HAP-1 (cell line): ENCODE measurements at regions not wholly inside any gene's neighbourhood (a gene's known extent, or its start where the extent isn't known, plus 50 kb on each side); places are given as distances from the start of the nearest gene placed in this dataset.
A peak's percentile ranks its signal among the peaks of the same experiment; 100 is the strongest.
"Not testable (repeated sequence)": the region's sequence is repeated elsewhere in the genome, so short reads cannot be mapped to it uniquely, and the experiment has no call there.

Experiments used
- DNase-seq, 2 experiments: peaks; one replicate each; pipeline ENCODE4 v3.0.0-alpha.2; 2016 to 2020; ENCODE audit warnings: low spot score in 2 of 2
- H3K27me3 ChIP-seq: fragments of 250-450 bp; sonication (Bioruptor Pico); 2 replicates; pipeline ENCODE4 v1.5.1; 2020; ENCODE audit warnings: low read depth, mild to moderate bottlenecking, moderate library complexity
- H3K36me3 ChIP-seq: fragments of 250-450 bp; sonication (Bioruptor Pico); replicated peaks from 2 replicates; pipeline ENCODE4 v1.5.1; 2020; ENCODE audit warnings: mild to moderate bottlenecking
- H3K4me1 ChIP-seq: fragments of 250-450 bp; sonication (Bioruptor Pico); 2 replicates; pipeline ENCODE4 v1.5.1; 2020; ENCODE audit warnings: mild to moderate bottlenecking
- H3K4me3 ChIP-seq: fragments of 250-450 bp; sonication (Bioruptor Pico); 2 replicates; pipeline ENCODE4 v1.5.1; 2020; ENCODE audit warnings: mild to moderate bottlenecking, moderate library complexity
- H3K9me3 ChIP-seq: fragments of 250-450 bp; sonication (Bioruptor Pico); 2 replicates; pipeline ENCODE4 v1.5.1; 2020; ENCODE audit warnings: mild to moderate bottlenecking, moderate library complexity
- in situ Hi-C: fragments of 300-500 bp; cut with MboI; formaldehyde crosslinking; loops from 3 replicates; pipeline ENCODE4 v1.14.3; 2020; ENCODE audit warnings: low sequenced_read_pairs, inconsistent platforms, mixed read lengths

DNA sequence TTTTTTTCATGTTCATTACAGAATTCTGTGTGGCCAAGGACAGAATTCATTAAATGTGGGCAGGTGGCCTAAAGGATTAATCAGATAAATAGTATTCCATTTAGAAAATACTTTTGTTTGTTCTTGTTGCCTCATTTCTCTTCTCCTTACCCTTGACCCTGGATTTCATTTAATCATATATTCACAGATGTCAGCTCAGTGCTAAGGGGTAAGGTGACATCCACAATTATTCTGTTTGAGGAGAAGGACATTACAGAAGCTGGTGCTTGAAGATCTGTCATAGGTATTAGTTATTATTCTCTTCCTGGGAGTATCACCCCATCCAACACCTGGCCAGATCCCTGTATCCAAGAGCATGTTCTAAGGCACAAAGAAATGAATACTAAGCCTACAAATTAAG is 961.1 kb downstream of the XPNPEP1 start:
- no peak overlapping the region for H3K4me3 ChIP-seq
- H3K4me1 ChIP-seq = no peaks in the 10 kb centered on the region
- no peaks in the 10 kb centered on the region for H3K9me3 ChIP-seq
- H3K36me3 ChIP-seq = no peaks in the 10 kb centered on the region
- no peak for DNase-seq
- H3K27me3 ChIP-seq = no peaks in the 10 kb centered on the region
- in situ Hi-C loops = no loop called here

DNA sequence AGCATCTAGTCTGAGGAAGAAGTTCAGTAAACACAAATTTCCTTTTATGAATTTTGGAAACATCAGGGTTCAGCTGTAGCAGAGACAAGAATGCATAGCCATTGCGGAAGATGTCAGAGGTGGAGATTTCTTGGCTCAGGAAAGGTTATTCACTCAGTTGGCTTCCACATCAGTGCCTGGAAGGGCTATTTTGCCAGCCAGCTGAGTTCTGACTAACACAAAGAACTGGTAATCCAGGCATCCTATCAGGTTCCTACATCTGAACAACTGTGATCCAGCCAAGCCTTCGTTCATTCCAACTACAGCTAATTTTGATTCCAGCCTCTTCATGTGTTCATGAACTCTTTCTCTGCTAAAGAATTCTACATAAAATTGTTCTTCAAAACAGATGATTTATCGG is 965.6 kb downstream of the XPNPEP1 start:
- in situ Hi-C loops = no loop called here
- no peaks in the 10 kb centered on the region for H3K9me3 ChIP-seq
- DNase-seq = no peak
- no peaks in the 10 kb centered on the region for H3K4me1 ChIP-seq
- H3K4me3 ChIP-seq = no peak overlapping the region
- H3K27me3 ChIP-seq = no peaks in the 10 kb centered on the region
- H3K36me3 ChIP-seq = no peaks in the 10 kb centered on the region

DNA sequence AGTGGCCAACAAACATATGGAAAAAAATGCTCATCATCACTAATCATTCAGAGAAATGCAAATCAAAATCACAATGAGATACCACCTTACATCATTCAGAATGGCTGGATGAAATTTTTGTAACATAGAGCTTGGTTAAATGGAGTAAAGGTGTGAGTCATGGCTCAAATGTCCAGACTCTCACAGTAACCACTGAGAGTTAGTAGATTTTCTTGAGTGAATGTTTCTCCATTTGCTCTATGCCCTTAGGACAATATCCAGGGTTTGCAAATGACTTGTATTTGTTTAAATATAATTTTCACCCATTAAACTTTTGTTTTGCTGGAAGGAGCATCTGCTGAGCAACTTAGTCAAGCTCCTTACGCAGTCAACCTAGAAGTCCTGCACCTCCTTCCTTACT is 967.2 kb downstream of the XPNPEP1 start:
- Histone ChIP-seq H3K36me3 (no peaks in the 10 kb centered on the region), H3K9me3 (no peaks in the 10 kb centered on the region), H3K4me3 (no peak overlapping the region), H3K27me3 (no peaks in the 10 kb centered on the region), H3K4me1 (no peaks in the 10 kb centered on the region)
- no peak for DNase-seq
- in situ Hi-C loops = no loop called here

DNA sequence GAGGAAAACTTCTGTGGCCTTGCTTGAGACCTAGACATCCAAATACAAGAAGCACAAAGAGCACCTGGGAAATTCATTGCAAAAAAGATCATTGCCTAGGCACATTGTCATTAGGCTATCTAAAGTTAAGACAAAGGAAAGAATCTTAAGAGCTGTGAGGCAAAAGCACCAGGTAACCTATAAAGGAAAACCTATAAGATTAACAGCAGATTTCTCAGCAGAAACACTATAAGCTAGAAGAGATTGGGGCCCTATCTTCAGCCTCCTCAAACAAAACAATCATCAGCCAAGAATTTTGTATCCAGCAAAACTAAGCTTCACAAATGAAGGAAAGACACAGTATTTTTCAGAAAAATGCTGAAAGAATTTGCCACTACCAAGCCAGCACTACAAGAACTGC is 1003.3 kb downstream of the XPNPEP1 start:
- DNase-seq, H3K4me3 ChIP-seq, H3K9me3 ChIP-seq, H3K4me1 ChIP-seq, H3K36me3 ChIP-seq, H3K27me3 ChIP-seq, in situ Hi-C loops: not testable (repeated sequence)

DNA sequence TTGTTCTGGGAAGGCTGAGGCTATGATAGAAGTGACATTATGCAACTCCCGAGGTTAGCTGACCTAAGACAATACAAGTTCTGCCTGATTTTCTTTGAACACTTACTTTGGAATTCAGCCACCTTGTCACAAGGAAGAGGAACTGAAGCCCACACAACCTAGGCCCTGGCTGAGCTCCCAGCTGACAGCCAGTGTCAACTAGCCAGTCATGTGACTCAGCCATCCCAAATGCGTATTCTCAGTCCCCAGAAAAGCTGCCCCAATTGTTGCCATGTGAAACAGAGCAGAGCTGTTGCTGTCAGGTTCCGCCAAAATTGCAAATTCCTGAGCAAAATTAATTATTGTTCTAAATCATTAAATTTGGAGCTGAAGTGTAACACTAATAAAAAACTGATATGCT is 1010.0 kb downstream of the XPNPEP1 start:
- Histone ChIP-seq H3K4me1 (no peaks in the 10 kb centered on the region), H3K4me3 (no peak overlapping the region), H3K36me3 (no peaks in the 10 kb centered on the region), H3K27me3 (peaks cover 6% of the 10 kb centered on the region; the same call in 1 of the 2 replicates), H3K9me3 (no peaks in the 10 kb centered on the region)
- no peak for DNase-seq
- in situ Hi-C loops = no loop called here

DNA sequence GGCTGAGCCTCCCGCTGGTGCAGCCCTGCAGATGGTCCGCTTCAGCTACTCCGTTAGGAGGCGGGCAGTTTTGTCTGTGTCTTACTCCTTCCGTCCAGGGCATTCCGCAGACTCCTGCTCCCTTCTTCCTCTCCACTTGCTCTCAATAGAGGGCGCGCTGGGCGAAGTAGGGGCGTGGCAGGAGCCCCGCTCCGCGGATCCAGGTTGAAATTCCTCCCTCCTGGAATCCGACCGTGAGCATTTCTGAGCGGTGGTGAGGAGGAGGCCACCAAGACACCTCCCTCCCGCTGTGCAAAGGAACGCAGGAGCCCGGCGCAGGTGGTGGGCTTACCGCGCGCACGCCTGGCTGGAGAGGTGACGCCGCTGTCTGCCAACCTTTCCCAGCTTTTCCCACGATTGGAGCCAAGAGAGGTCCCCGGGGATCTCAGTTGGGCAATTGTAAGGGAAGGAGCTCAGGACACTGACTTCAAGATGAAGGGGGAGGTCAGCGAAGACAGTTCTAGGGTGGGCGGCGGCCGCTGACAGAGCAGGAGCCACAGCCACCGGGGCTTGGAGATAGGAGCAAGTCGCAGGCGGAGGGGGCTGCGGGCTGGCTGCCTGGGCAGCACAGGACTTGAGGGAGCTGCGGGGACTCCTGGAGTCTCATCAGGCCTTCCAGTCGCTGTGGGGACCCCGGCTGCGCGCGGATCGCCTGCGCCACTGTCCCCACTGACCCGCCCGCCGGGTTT is 1011.3 kb downstream of the XPNPEP1 start:
- Histone ChIP-seq H3K4me3 (no peak overlapping the region), H3K36me3 (no peaks in the 10 kb centered on the region), H3K4me1 (no peaks in the 10 kb centered on the region), H3K9me3 (no peaks in the 10 kb centered on the region), H3K27me3 (peaks cover 6% of the 10 kb centered on the region; the same call in 1 of the 2 replicates)
- peak; percentile 18 to 73 for DNase-seq
- in situ Hi-C loops = no loop called here

DNA sequence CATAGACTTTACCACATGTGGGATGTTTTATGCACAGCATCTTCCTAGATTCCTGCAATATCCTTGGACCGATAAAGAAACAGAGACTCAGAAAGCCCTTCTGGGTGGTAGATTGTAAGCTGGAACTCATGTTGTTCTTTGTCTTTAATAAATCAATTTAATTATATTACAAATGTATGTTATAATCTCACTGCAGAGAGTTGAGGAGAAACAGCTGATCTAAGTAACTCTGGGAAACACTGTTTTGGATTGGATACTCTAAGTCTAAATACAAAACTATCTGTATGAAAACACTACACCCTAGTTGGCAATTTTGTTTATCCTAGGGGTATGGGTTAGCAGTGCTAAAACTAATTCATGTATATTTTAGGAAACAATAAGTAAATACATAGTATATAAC is 1015.2 kb downstream of the XPNPEP1 start:
- Histone ChIP-seq H3K36me3 (no peaks in the 10 kb centered on the region), H3K4me1 (no peaks in the 10 kb centered on the region), H3K9me3 (no peaks in the 10 kb centered on the region), H3K27me3 (peaks cover 6% of the 10 kb centered on the region; the same call in 1 of the 2 replicates), H3K4me3 (no peak overlapping the region)
- in situ Hi-C loops = no loop called here
- DNase-seq = no peak

DNA sequence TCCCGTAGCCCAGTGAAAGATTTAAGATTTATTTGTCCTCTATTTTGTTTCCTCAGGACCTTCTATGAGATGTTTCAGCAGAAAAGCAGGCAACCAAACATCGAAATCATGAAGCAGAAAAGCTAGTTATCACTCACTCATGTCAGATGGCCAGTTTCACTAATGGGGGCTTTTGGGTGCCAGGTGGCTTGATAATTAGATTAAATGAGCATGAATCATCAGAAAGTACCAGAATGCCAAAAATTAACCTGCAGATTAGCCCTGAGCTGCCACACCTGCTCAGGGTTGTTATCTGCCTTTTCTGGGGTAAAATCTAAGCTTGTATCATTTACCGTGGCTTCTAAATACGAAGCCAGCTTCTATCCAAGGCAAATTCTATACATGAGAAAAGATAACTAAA is 1017.5 kb downstream of the XPNPEP1 start:
- no peaks in the 10 kb centered on the region for H3K27me3 ChIP-seq
- in situ Hi-C loops = no loop called here
- H3K4me1 ChIP-seq = no peaks in the 10 kb centered on the region
- H3K36me3 ChIP-seq = no peaks in the 10 kb centered on the region
- DNase-seq = no peak
- H3K9me3 ChIP-seq = no peaks in the 10 kb centered on the region
- H3K4me3 ChIP-seq = no peak overlapping the region

DNA sequence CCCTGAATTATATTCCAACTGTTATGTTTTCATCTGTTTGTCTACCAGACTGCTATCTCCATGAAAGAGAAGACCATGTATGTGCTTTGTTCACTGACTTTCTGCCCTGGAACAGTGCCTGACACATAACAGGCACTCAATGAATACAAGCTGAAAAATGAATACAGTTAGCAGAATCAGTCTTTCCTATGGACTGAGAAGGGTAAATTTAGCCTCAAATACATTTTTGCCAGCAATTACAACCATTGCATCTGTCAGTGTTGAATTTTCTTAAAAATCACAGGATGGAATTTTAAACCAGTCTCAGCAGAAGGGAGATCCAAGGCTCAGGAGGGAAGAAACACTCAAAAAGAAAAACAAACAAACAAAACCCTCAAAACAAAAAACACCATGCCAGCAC is 1018.1 kb downstream of the XPNPEP1 start:
- DNase-seq = no peak
- in situ Hi-C loops = no loop called here
- H3K4me3 ChIP-seq = no peak overlapping the region
- no peaks in the 10 kb centered on the region for H3K9me3 ChIP-seq
- no peaks in the 10 kb centered on the region for H3K4me1 ChIP-seq
- H3K27me3 ChIP-seq = no peaks in the 10 kb centered on the region
- H3K36me3 ChIP-seq = no peaks in the 10 kb centered on the region

DNA sequence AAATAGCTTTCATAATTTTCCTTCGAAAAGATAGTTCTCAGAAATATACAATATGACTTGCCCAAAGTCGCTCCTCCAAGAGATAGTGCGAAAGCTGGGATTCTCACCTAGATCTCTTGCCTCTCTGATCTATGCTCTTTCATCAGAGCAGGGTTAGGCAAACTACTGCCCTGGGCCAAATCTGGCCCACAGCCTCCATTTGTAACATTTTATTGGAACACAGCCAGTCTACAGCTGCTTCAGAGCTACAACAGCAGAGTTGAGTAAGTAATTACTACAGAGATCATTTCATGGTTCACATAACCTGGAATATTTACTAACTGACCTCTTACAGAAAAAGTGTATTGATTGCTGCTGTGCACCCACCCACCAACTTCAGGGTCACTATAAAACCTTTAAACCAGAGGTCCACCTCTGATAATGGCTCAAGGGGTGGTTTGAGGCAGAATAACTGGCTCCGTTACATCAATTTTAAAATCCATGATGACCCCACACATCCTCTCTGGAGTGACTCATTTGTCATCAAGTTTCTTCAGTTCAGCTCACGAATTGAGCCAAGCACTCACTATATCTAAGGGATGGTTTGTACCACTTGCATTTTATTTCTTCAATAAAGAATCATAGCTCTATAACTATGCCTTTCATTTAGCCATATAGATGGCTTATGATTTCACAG is 1019.0 kb downstream of the XPNPEP1 start:
- no peaks in the 10 kb centered on the region for H3K36me3 ChIP-seq
- H3K4me1 ChIP-seq = no peaks in the 10 kb centered on the region
- no peaks in the 10 kb centered on the region for H3K9me3 ChIP-seq
- H3K4me3 ChIP-seq = no peak overlapping the region
- DNase-seq = no peak
- H3K27me3 ChIP-seq = no peaks in the 10 kb centered on the region
- in situ Hi-C loops = no loop called here

DNA sequence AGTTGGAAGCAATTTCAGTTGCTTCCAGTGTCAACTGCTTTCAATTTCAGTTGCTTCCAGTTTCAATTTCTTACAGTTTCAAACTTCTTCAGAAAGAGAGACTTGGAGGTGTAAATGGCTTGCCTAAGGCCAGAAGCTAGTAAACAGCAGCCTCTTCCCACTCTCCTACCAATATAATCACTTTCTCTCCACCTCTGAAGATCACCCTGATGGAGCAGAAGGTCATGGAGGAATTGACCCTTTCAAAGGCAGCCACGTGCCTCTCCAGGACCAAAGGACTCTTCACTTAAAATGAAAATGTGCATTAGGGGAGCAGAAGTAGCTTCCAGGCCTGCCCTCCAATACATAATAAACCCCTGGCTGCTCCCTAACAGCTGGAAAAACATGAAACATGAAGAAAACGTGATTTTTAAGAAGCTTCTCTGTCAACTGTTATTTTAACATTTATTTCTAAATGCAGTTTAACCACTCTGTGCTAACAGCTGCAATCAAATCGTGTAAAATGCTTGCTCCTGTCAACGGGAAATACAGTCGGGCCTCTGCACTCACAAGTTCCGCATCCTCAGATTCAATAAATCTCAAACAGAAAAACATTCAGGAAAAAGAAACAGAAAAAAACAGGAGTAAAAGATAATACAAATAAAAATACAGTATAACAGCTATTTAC is 1020.6 kb downstream of the XPNPEP1 start:
- Histone ChIP-seq H3K36me3 (no peaks in the 10 kb centered on the region), H3K4me3 (no peak overlapping the region), H3K9me3 (no peaks in the 10 kb centered on the region), H3K4me1 (no peaks in the 10 kb centered on the region), H3K27me3 (no peaks in the 10 kb centered on the region)
- no peak for DNase-seq
- in situ Hi-C loops = no loop called here

DNA sequence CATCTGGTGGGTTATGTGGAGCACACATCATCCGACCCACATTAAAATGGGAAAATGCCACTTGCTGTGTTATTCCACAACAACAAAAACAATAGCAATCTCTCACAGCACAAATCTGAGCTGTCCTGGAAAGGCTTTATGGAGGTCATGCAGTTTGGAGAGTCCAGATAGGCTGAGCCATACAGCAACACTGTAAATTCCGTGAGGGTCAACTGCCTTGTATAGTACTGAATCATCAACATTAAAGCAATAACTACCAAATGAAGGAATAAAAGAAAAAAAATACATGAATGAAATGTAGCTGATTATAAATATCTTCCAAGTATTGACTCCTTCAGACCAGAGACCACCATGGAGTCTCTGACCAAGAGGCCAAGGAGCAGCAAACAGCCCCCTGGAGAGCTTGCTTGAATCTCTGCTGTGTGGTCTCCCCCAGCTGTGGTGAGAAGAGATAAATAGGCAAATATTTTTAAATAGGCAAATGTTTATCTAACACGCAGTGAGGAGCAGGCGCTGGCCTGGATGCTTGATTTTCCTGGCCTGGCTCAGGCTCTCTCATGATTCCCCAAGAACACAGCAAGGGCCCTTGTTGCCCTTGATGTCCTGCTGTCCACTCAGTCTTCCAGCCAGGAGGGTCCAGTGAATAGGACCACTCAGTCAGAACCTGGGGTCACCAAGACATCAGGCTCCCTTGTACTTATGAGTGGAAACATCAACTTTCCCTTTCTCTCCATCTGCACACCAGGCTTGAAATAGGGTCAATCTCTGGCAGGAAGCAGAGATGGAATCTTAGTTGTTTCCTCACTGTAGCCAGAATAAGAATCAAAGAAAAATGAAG is 1021.3 kb downstream of the XPNPEP1 start:
- Histone ChIP-seq H3K36me3 (no peaks in the 10 kb centered on the region), H3K9me3 (no peaks in the 10 kb centered on the region), H3K4me1 (no peaks in the 10 kb centered on the region), H3K27me3 (no peaks in the 10 kb centered on the region), H3K4me3 (no peak overlapping the region)
- DNase-seq = no peak
- in situ Hi-C loops = no loop called here

DNA sequence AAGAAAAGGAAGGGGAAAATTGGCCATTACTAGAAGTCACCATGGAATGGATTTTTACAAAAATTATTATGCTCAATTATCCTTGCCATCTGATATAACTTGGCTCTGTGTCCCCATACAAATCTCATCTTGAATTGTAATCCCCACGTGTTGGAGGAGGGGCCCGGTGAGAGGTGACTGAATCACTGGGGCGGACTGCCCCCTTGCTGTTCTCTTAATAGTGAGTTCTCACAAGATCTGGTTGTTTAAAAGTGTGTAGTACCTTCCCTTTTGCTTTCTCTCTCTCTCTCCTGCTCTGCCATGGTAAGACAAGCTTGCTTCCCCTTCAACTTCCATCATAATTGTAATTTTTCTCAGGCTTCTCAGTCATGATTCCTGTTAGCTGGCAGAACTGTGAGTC is 1023.6 kb downstream of the XPNPEP1 start:
- H3K4me3 ChIP-seq = no peak overlapping the region
- H3K27me3 ChIP-seq = no peaks in the 10 kb centered on the region
- H3K9me3 ChIP-seq = no peaks in the 10 kb centered on the region
- no peaks in the 10 kb centered on the region for H3K4me1 ChIP-seq
- H3K36me3 ChIP-seq = no peaks in the 10 kb centered on the region
- in situ Hi-C loops = no loop called here
- no peak for DNase-seq
